H1 (cell line): ENCODE measurements at regions not wholly inside any gene's neighbourhood (a gene's known extent, or its start where the extent isn't known, plus 50 kb on each side); places are given as distances from the start of the nearest gene placed in this dataset.

ENCODE experiments used
- CTCF ChIA-PET: fragments of 300-600 bp; sonication (Branson Sonifier 250); formaldehyde crosslinking; loops from one replicate; lab custom pipeline; 2021; ENCODE audit not compliant: partially characterized antibody; lab: Charles Lee
- POLR2A ChIA-PET: fragments of 300-600 bp; sonication (Branson Sonifier 250); formaldehyde crosslinking; loops from one replicate; lab custom pipeline; 2021; ENCODE audit warnings: inconsistent platforms; ENCODE audit not compliant: partially characterized antibody; lab: Charles Lee
- DNase-seq, 2 experiments: peaks; one replicate each; pipeline versions ENCODE4 v3.0.0 to v3.0.0-alpha.2; 2010 to 2022; ENCODE audit warnings: low spot score in 2 of 2, low read depth in 1 of 2, mixed read lengths in 1 of 2
- FAIRE-seq: peaks from 2 replicates; lab custom pipeline; 2011; peaks lifted over from hg19 to GRCh38; lab: Jason Lieb, UNC
- H2AFZ ChIP-seq: 2 replicates; pipeline ENCODE4 v1.8.1; 2012; ENCODE audit warnings: low read length, inconsistent platforms
- H2AK5ac ChIP-seq: 2 replicates; pipeline ENCODE4 v1.6.1; 2013; ENCODE audit warnings: low read depth, low read length
- H2BK120ac ChIP-seq: replicated peaks from 2 replicates; pipeline ENCODE3; 2013; ENCODE audit warnings: low read depth, low read length, inconsistent platforms
- H2BK12ac ChIP-seq: 2 replicates; pipeline ENCODE4 v1.6.1; 2013; ENCODE audit warnings: low read depth, low read length
- H2BK15ac ChIP-seq: 2 replicates; pipeline ENCODE4 v1.6.1; 2013; ENCODE audit warnings: low read length
- H2BK20ac ChIP-seq: 2 replicates; pipeline ENCODE4 v1.6.1; 2013; ENCODE audit warnings: low read length
- H2BK5ac ChIP-seq: 2 replicates; pipeline ENCODE4 v1.6.1; 2013; ENCODE audit warnings: low read depth, low read length
- H3K14ac ChIP-seq: 2 replicates; pipeline ENCODE4 v1.6.1; 2013; ENCODE audit warnings: inconsistent platforms; ENCODE audit not compliant: insufficient read length
- H3K18ac ChIP-seq: 2 replicates; pipeline ENCODE4 v1.6.1; 2013; ENCODE audit warnings: low read length; ENCODE audit errors: extremely low read depth
- H3K23ac ChIP-seq: 2 replicates; pipeline ENCODE4 v1.6.1; 2013; ENCODE audit warnings: inconsistent platforms; ENCODE audit not compliant: insufficient read length
- H3K23me2 ChIP-seq: 2 replicates; pipeline ENCODE4 v1.6.1; 2013; ENCODE audit warnings: low read depth, low read length
- H3K27ac ChIP-seq: 2 replicates; pipeline ENCODE4 v1.6.1; 2011; ENCODE audit warnings: low read depth, low read length, inconsistent platforms
- H3K27me3 ChIP-seq, 4 experiments: replicated peaks in 1 of 4; 1 replicate in 1 of 4; 2 replicates in 3 of 4; pipeline versions ENCODE4 v1.6.1 to v1.8.1; 2011 to 2013; ENCODE audit warnings: low read length in 3 of 4, mild to moderate bottlenecking in 3 of 4, inconsistent platforms in 2 of 4, mixed read lengths in 2 of 4, moderate library complexity in 1 of 4; ENCODE audit not compliant: control insufficient read depth in 3 of 4, insufficient read depth in 3 of 4; ENCODE audit errors: extremely low read depth in 1 of 4
- H3K36me3 ChIP-seq, 4 experiments: 2 replicates each; pipeline versions ENCODE4 v1.6.1 to v1.8.1; 2011 to 2013; ENCODE audit warnings: mild to moderate bottlenecking in 4 of 4, low read length in 3 of 4, moderate library complexity in 2 of 4, control low read depth in 1 of 4, inconsistent platforms in 1 of 4; ENCODE audit not compliant: insufficient read depth in 4 of 4, control insufficient read depth in 2 of 4
- H3K4ac ChIP-seq: replicated peaks from 2 replicates; pipeline ENCODE3; 2013; ENCODE audit warnings: low read length, low read depth, mixed read lengths, inconsistent platforms; ENCODE audit not compliant: insufficient read length
- H3K4me1 ChIP-seq, 4 experiments: replicated peaks in 1 of 4; 1 replicate in 1 of 4; 2 replicates in 3 of 4; pipeline versions ENCODE4 v1.6.1 to v1.8.1; 2011 to 2013; ENCODE audit warnings: low read length in 3 of 4, inconsistent platforms in 2 of 4, mixed read lengths in 1 of 4; ENCODE audit not compliant: insufficient read depth in 4 of 4, control insufficient read depth in 3 of 4
- H3K4me2 ChIP-seq, 2 experiments: 2 replicates each; pipeline versions ENCODE4 v1.6.1 to v1.8.1; 2011 to 2013; ENCODE audit warnings: low read depth in 2 of 2, low read length in 2 of 2, control low read depth in 1 of 2, inconsistent platforms in 1 of 2, mild to moderate bottlenecking in 1 of 2; ENCODE audit not compliant: insufficient read depth in 1 of 2
- H3K4me3 ChIP-seq, 4 experiments: fragments of 200-600, 300-600 bp in 1 of 4; sonication (generic), shearing (Covaris generic), sonication (Bioruptor Twin) in 1 of 4; 2 replicates each; pipeline versions ENCODE4 v1.5.1 to v1.8.1; 2011 to 2016; ENCODE audit warnings: low read length in 4 of 4, low read depth in 3 of 4, control low read depth in 2 of 4, inconsistent platforms in 2 of 4, mild to moderate bottlenecking in 2 of 4, mixed read lengths in 1 of 4, moderate library complexity in 1 of 4; ENCODE audit not compliant: insufficient read depth in 2 of 4; ENCODE audit errors: extremely low read depth in 1 of 4
- H3K56ac ChIP-seq: replicated peaks from 2 replicates; pipeline ENCODE3; 2013; ENCODE audit warnings: low read depth, mild to moderate bottlenecking, mixed read lengths, low read length, inconsistent platforms; ENCODE audit not compliant: insufficient read length
- H3K79me1 ChIP-seq: 2 replicates; pipeline ENCODE4 v1.6.1; 2013; ENCODE audit warnings: low read depth, low read length, control low read depth
- H3K79me2 ChIP-seq, 2 experiments: 2 replicates each; pipeline versions ENCODE4 v1.6.1 to v1.8.1; 2012 to 2013; ENCODE audit warnings: low read length in 2 of 2, mild to moderate bottlenecking in 2 of 2, inconsistent platforms in 1 of 2; ENCODE audit not compliant: insufficient read depth in 2 of 2, control insufficient read depth in 1 of 2
- H3K9ac ChIP-seq, 4 experiments: replicated peaks in 1 of 4; 1 replicate in 1 of 4; 2 replicates in 3 of 4; pipeline versions ENCODE4 v1.6.1 to v1.8.1; 2011 to 2013; ENCODE audit warnings: low read depth in 3 of 4, low read length in 3 of 4, control low read depth in 2 of 4, mild to moderate bottlenecking in 2 of 4, moderate library complexity in 2 of 4, inconsistent platforms in 1 of 4; ENCODE audit errors: extremely low read depth in 1 of 4
- H3K9me3 ChIP-seq, 2 experiments: 2 replicates each; pipeline versions ENCODE4 v1.6.1 to v1.8.1; 2012 to 2013; ENCODE audit warnings: mild to moderate bottlenecking in 2 of 2, moderate library complexity in 2 of 2, control low read depth in 1 of 2, inconsistent platforms in 1 of 2, low read depth in 1 of 2, low read length in 1 of 2, mixed read lengths in 1 of 2; ENCODE audit not compliant: insufficient read depth in 2 of 2
- H4K20me1 ChIP-seq, 2 experiments: replicated peaks in 1 of 2; 2 replicates each; pipeline versions ENCODE3 to v1.8.1; 2011 to 2013; ENCODE audit warnings: inconsistent platforms in 2 of 2, low read length in 2 of 2, mild to moderate bottlenecking in 1 of 2; ENCODE audit not compliant: insufficient read depth in 2 of 2, control insufficient read depth in 1 of 2
- H4K5ac ChIP-seq: 2 replicates; pipeline ENCODE4 v1.6.1; 2013; ENCODE audit warnings: low read length, low read depth, mixed read lengths, inconsistent platforms; ENCODE audit not compliant: insufficient read length
- H4K8ac ChIP-seq: 2 replicates; pipeline ENCODE4 v1.8.0; 2013; ENCODE audit warnings: mild to moderate bottlenecking, moderate library complexity, low read length, inconsistent platforms; ENCODE audit not compliant: insufficient read depth; ENCODE audit errors: extremely low read depth
- H4K91ac ChIP-seq: replicated peaks from 2 replicates; pipeline ENCODE3; 2013; ENCODE audit warnings: low read length, mixed read lengths, inconsistent platforms; ENCODE audit not compliant: insufficient read length
- GABPA ChIP-seq: IDR thresholded peaks from 2 replicates; pipeline ENCODE4 v1.6.1; 2011; ENCODE audit warnings: mild to moderate bottlenecking, low read length, moderate library complexity, borderline replicate concordance; ENCODE audit not compliant: insufficient read depth
- GTF2F1 ChIP-seq: IDR thresholded peaks from 2 replicates; pipeline ENCODE4 v1.6.1; 2012; ENCODE audit warnings: low read depth, low read length, improper control_type of control experiment, borderline replicate concordance
- MAFK ChIP-seq: IDR thresholded peaks from 2 replicates; pipeline ENCODE4 v1.6.1; 2012; ENCODE audit warnings: low read depth, mild to moderate bottlenecking, improper control_type of control experiment, low read length
- NANOG ChIP-seq: IDR thresholded peaks from 2 replicates; pipeline ENCODE4 v1.6.1; 2011; ENCODE audit warnings: low read length, low read depth, mild to moderate bottlenecking, inconsistent platforms; ENCODE audit not compliant: insufficient read depth, poor library complexity, severe bottlenecking
- POLR2AphosphoS5 ChIP-seq: IDR thresholded peaks from 2 replicates; pipeline ENCODE4 v1.6.1; 2011; ENCODE audit warnings: low read depth, low read length
- RAD21 ChIP-seq, 2 experiments: IDR thresholded peaks in 1 of 2; conservative IDR thresholded peaks in 1 of 2; 2 replicates each; pipeline ENCODE4 v1.6.1; 2011; ENCODE audit warnings: low read depth in 2 of 2, low read length in 2 of 2, improper control_type of control experiment in 1 of 2, inconsistent platforms in 1 of 2, mild to moderate bottlenecking in 1 of 2, moderate library complexity in 1 of 2
- RBBP5 ChIP-seq: IDR thresholded peaks from 2 replicates; pipeline ENCODE4 v1.7.1; 2012; ENCODE audit warnings: low read depth, mild to moderate bottlenecking, inconsistent platforms, low read length, moderate library complexity, borderline replicate concordance
- SAP30 ChIP-seq: fragments of 300-600 bp; sonication (generic); IDR thresholded peaks from 2 replicates; pipeline ENCODE4 v1.7.1; 2012; ENCODE audit warnings: low read length, moderate library complexity, mild to moderate bottlenecking, inconsistent platforms; ENCODE audit not compliant: insufficient read depth, insufficient replicate concordance
- SIX5 ChIP-seq: IDR thresholded peaks from 2 replicates; pipeline ENCODE4 v1.6.1; 2011; ENCODE audit warnings: mild to moderate bottlenecking, low read depth, low read length
- SRF ChIP-seq: IDR thresholded peaks from 2 replicates; pipeline ENCODE4 v1.6.1; 2011; ENCODE audit warnings: mild to moderate bottlenecking, low read depth, low read length, moderate library complexity
- TF ChIP-seq, protein P1 (sequence below): IDR thresholded peaks from 2 replicates; pipeline ENCODE4 v1.6.1; 2012; ENCODE audit warnings: low read length, inconsistent platforms
- TF ChIP-seq, protein P2 (sequence below): IDR thresholded peaks from 2 replicates; pipeline ENCODE4 v1.6.1; 2012; ENCODE audit warnings: inconsistent platforms

DNA sequence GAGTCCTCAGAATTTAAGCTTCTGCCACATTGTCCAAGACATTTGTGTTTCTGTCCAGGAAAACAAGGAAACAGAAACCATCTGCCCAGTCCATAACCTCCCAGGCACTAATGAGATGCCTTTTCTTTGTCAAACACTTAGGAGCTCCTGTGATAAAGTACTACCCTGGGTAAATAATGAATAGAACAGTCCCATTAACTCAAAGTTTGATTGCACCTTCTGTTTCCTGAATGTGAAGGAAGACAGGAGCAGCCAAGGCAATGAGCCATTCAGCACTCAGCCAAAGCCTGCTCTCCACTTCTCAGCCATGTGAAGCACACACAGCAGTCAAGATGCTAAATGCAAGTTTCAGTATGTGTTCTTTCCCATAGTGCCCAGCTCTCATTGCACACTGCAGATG is 199.8 kb downstream of the SEC16B start:
- H3K79me1 ChIP-seq, result no peaks in the 10 kb centered on the region
- H4K20me1 ChIP-seq, result no peaks in the 10 kb centered on the region
- H3K4ac ChIP-seq, result no peak overlapping the region
- H2BK15ac ChIP-seq, result no peak overlapping the region
- H2AK5ac ChIP-seq, result no peak overlapping the region
- no peaks in the 10 kb centered on the region for H3K79me2 ChIP-seq
- H3K23ac ChIP-seq, result no peak overlapping the region
- ChIA-PET POLR2A (interaction anchor here (0.6 kb wide), 1 partner anchor 11 kb away, joined by 3 read pairs; no protein-coding TSS in a partner anchor), CTCF (interaction anchor here (0.6 to 2.2 kb wide), 6 partner anchors 10 to 203 kb away, joined by 3 to 7 read pairs (median 4); no protein-coding TSS in a partner anchor)
- no peak overlapping the region for H3K4me3 ChIP-seq
- H4K5ac ChIP-seq, result no peak overlapping the region
- H3K56ac ChIP-seq, result no peak overlapping the region
- H2AFZ ChIP-seq, result 0 out of 2 replicates have a peak overlapping the region, but pooled peaks have one; percentile 23
- no peak overlapping the region for H3K4me2 ChIP-seq
- FAIRE-seq (no peak), DNase-seq (no peak)
- no peak overlapping the region for H4K8ac ChIP-seq
- no peak overlapping the region for H3K14ac ChIP-seq
- H2BK20ac ChIP-seq, result no peak overlapping the region
- no peak overlapping the region for H3K18ac ChIP-seq
- H3K9me3 ChIP-seq, result peaks cover 12 to 21% of the 10 kb centered on the region in 2 experiments
- no peak overlapping the region for H3K9ac ChIP-seq
- H3K36me3 ChIP-seq, result no peaks in the 10 kb centered on the region
- H2BK5ac ChIP-seq, result no peak overlapping the region
- no peak overlapping the region for H2BK12ac ChIP-seq
- H2BK120ac ChIP-seq, result no peak overlapping the region
- 0 out of 7 replicates have a peak, but pooled peaks cover 0 to 2% (median 0%) of the 10 kb centered on the region in 4 experiments for H3K4me1 ChIP-seq
- H3K27ac ChIP-seq, result no peak overlapping the region
- no peak overlapping the region for H4K91ac ChIP-seq
- H3K27me3 ChIP-seq, result no peaks in the 10 kb centered on the region
- H3K23me2 ChIP-seq, result no peaks in the 10 kb centered on the region
- no peak for TF ChIP-seq POLR2AphosphoS5
- TF ChIP-seq SRF, result no peak
- TF ChIP-seq GABPA, result no peak
- TF ChIP-seq, protein P1, sequence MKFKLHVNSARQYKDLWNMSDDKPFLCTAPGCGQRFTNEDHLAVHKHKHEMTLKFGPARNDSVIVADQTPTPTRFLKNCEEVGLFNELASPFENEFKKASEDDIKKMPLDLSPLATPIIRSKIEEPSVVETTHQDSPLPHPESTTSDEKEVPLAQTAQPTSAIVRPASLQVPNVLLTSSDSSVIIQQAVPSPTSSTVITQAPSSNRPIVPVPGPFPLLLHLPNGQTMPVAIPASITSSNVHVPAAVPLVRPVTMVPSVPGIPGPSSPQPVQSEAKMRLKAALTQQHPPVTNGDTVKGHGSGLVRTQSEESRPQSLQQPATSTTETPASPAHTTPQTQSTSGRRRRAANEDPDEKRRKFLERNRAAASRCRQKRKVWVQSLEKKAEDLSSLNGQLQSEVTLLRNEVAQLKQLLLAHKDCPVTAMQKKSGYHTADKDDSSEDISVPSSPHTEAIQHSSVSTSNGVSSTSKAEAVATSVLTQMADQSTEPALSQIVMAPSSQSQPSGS, result no peak
- no peak for TF ChIP-seq MAFK
- TF ChIP-seq RBBP5, result no peak
- TF ChIP-seq GTF2F1, result no peak
- TF ChIP-seq SIX5, result no peak
- TF ChIP-seq, protein P2, sequence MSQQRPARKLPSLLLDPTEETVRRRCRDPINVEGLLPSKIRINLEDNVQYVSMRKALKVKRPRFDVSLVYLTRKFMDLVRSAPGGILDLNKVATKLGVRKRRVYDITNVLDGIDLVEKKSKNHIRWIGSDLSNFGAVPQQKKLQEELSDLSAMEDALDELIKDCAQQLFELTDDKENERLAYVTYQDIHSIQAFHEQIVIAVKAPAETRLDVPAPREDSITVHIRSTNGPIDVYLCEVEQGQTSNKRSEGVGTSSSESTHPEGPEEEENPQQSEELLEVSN, result no peak
- TF ChIP-seq NANOG, result no peak
- no peak for TF ChIP-seq SAP30
- TF ChIP-seq RAD21 (IDR thresholded peaks at IDR 0.05 in 1 of 2, conservative IDR thresholded peaks at IDR 0.05 in 1 of 2; ENCODE audit: low read depth in 2 of 2, low read length in 2 of 2), result no peak
